ENCODE measurements at regions not wholly inside any gene's neighbourhood (a gene's known extent, or its start where the extent isn't known, plus 50 kb on each side); places are given as distances from the start of the nearest gene placed in this dataset.

GRCh38 chrX:55907968-55908607, 190.5 kb downstream of the RRAGB start:
- peak overlapping the region; percentile 85 for H3K27ac ChIP-seq
- peaks cover 6% of the 10 kb centered on the region for H3K79me2 ChIP-seq
- 49% methylated on average over 20 of the region's 20 CpGs for WGBS (ENCODE audit: low lambda C conversion rate, missing lambda C conversion rate)
- no peaks in the 10 kb centered on the region for H3K9me2 ChIP-seq (replicated peaks; ENCODE audit: insufficient read depth)
- H3K4me3 ChIP-seq: peak overlapping the region; percentile 41
- no peaks in the 10 kb centered on the region for H3K36me3 ChIP-seq (replicated peaks; ENCODE audit: insufficient read depth, low read depth)
- H4K20me1 ChIP-seq (ENCODE audit: insufficient read depth, poor library complexity, severe bottlenecking): no peaks in the 10 kb centered on the region
- DNase-seq (ENCODE audit: low spot score): peak; percentile 84
- TF ChIP-seq, protein P1, sequence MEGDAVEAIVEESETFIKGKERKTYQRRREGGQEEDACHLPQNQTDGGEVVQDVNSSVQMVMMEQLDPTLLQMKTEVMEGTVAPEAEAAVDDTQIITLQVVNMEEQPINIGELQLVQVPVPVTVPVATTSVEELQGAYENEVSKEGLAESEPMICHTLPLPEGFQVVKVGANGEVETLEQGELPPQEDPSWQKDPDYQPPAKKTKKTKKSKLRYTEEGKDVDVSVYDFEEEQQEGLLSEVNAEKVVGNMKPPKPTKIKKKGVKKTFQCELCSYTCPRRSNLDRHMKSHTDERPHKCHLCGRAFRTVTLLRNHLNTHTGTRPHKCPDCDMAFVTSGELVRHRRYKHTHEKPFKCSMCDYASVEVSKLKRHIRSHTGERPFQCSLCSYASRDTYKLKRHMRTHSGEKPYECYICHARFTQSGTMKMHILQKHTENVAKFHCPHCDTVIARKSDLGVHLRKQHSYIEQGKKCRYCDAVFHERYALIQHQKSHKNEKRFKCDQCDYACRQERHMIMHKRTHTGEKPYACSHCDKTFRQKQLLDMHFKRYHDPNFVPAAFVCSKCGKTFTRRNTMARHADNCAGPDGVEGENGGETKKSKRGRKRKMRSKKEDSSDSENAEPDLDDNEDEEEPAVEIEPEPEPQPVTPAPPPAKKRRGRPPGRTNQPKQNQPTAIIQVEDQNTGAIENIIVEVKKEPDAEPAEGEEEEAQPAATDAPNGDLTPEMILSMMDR (IDR thresholded peaks at IDR 0.05; ENCODE audit: poor library complexity): peak; percentile 47
- TF ChIP-seq EZH2 (IDR thresholded peaks at IDR 0.05; ENCODE audit: borderline replicate concordance): no peak
- H3K4me2 ChIP-seq: peak overlapping the region; percentile 86
- no peaks in the 10 kb centered on the region for H3K27me3 ChIP-seq
- no peaks in the 10 kb centered on the region for H3K9me3 ChIP-seq (ENCODE audit: low read depth)
- H2AFZ ChIP-seq: peak overlapping the region; percentile 88
- H3K4me1 ChIP-seq (ENCODE audit: insufficient read depth): no peaks in the 10 kb centered on the region

DNA sequence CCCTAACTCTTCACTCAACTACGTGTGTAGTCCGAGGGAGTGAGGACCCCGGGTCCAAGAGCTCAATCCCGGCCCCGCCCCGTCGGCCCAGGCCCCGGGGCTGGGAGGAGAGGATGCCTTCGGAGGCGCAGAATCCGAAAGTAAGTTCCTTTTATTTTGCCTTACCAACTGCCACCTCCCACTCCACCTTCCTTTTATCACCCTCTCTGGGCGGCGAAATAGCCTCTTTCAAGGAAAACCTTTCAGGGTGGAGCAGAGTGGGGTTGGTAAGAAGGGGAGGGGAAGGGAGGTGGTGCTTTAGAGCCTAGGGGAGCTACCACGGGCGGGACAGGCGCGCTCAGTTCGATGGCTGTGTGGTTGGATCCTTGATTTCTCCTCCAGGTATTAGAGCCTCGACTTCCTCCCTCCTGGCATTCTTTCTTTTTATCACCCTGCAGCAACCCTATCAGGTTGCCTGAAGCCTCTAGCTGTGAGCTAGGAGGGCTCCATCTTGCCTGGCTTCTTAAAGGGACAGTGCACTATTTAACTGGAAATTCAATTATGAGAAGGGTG, 191.2 kb downstream of the RRAGB start:
- H3K27ac ChIP-seq: peak overlapping the region; percentile 85
- peak overlapping the region; percentile 86 for H3K4me2 ChIP-seq
- no peaks in the 10 kb centered on the region for H3K36me3 ChIP-seq (replicated peaks; ENCODE audit: insufficient read depth, low read depth)
- H3K9me3 ChIP-seq (ENCODE audit: low read depth): no peaks in the 10 kb centered on the region
- H3K9me2 ChIP-seq (replicated peaks; ENCODE audit: insufficient read depth): no peaks in the 10 kb centered on the region
- peak overlapping the region; percentile 41 for H3K4me3 ChIP-seq
- peak; percentile 25 for DNase-seq (ENCODE audit: low spot score)
- TF ChIP-seq EZH2 (IDR thresholded peaks at IDR 0.05; ENCODE audit: borderline replicate concordance): no peak
- TF ChIP-seq, protein P1 (IDR thresholded peaks at IDR 0.05; ENCODE audit: poor library complexity): no peak
- TF ChIP-seq EZH2phosphoT487 (IDR thresholded peaks at IDR 0.05; ENCODE audit: low read depth, severe bottlenecking, unreplicated experiment): no peak
- no peaks in the 10 kb centered on the region for H4K20me1 ChIP-seq (ENCODE audit: insufficient read depth, poor library complexity, severe bottlenecking)
- no peaks in the 10 kb centered on the region for H3K27me3 ChIP-seq
- H3K79me2 ChIP-seq: peaks cover 6% of the 10 kb centered on the region
- 36% methylated on average over 19 of the region's 19 CpGs for WGBS (ENCODE audit: low lambda C conversion rate, missing lambda C conversion rate)
- H3K4me1 ChIP-seq (ENCODE audit: insufficient read depth): no peaks in the 10 kb centered on the region
- H2AFZ ChIP-seq: peak overlapping the region; percentile 88

GRCh38 chrX:55919367-55920221, 202.0 kb downstream of the RRAGB start:
- H2AFZ ChIP-seq: no peak overlapping the region
- H3K4me1 ChIP-seq (ENCODE audit: insufficient read depth): no peaks in the 10 kb centered on the region
- no peaks in the 10 kb centered on the region for H4K20me1 ChIP-seq (ENCODE audit: insufficient read depth, poor library complexity, severe bottlenecking)
- H3K4me3 ChIP-seq: no peak overlapping the region
- no peaks in the 10 kb centered on the region for H3K9me3 ChIP-seq (ENCODE audit: low read depth)
- H3K36me3 ChIP-seq (replicated peaks; ENCODE audit: insufficient read depth, low read depth): no peaks in the 10 kb centered on the region
- 72% methylated on average over 12 of the region's 12 CpGs for WGBS (ENCODE audit: low lambda C conversion rate, missing lambda C conversion rate)
- no peaks in the 10 kb centered on the region for H3K9me2 ChIP-seq (replicated peaks; ENCODE audit: insufficient read depth)
- no peak overlapping the region for H3K4me2 ChIP-seq
- no peak overlapping the region for H3K27ac ChIP-seq
- no peaks in the 10 kb centered on the region for H3K79me2 ChIP-seq
- no peaks in the 10 kb centered on the region for H3K27me3 ChIP-seq
- no peak for DNase-seq (ENCODE audit: low spot score)
- TF ChIP-seq EZH2phosphoT487 (IDR thresholded peaks at IDR 0.05; ENCODE audit: low read depth, severe bottlenecking, unreplicated experiment) (no peak), EZH2 (IDR thresholded peaks at IDR 0.05; ENCODE audit: borderline replicate concordance) (no peak)
- TF ChIP-seq, protein P1 (IDR thresholded peaks at IDR 0.05; ENCODE audit: poor library complexity): no peak
